ENCODE measurements at regions not wholly inside any gene's neighbourhood (a gene's known extent, or its start where the extent isn't known, plus 50 kb on each side); places are given as distances from the start of the nearest gene placed in this dataset.

GRCh38 chr10:53111529-53111928 is 338.9 kb upstream of the MBL2 start:
- DNase-seq: no peak
- no peaks in the 10 kb centered on the region for H3K9me3 ChIP-seq (ENCODE audit: control insufficient read depth, low read depth, low read length)
- no peaks in the 10 kb centered on the region for H3K4me1 ChIP-seq (ENCODE audit: control insufficient read depth, insufficient read depth, low read length)
- WGBS (ENCODE audit: insufficient coverage, low lambda C conversion rate): no CpG with 5 or more reads among the region's 5 CpGs
- no peak overlapping the region for H3K4me3 ChIP-seq (ENCODE audit: low read length)
- H3K27me3 ChIP-seq (ENCODE audit: control insufficient read depth, insufficient read depth, low read length): no peaks in the 10 kb centered on the region
- H3K27ac ChIP-seq (ENCODE audit: low read length): no peak overlapping the region
- H3K36me3 ChIP-seq (ENCODE audit: control insufficient read depth, insufficient read depth, low read length): no peaks in the 10 kb centered on the region

GRCh38 chr10:53109320-53109719 is 336.7 kb upstream of the MBL2 start:
- Histone ChIP-seq H3K27me3 (ENCODE audit: control insufficient read depth, insufficient read depth, low read length) (no peaks in the 10 kb centered on the region), H3K36me3 (ENCODE audit: control insufficient read depth, insufficient read depth, low read length) (no peaks in the 10 kb centered on the region), H3K9me3 (ENCODE audit: control insufficient read depth, low read depth, low read length) (no peaks in the 10 kb centered on the region), H3K4me1 (ENCODE audit: control insufficient read depth, insufficient read depth, low read length) (no peaks in the 10 kb centered on the region), H3K4me3 (ENCODE audit: low read length) (no peak overlapping the region), H3K27ac (ENCODE audit: low read length) (no peak overlapping the region)
- DNase-seq: no peak
- WGBS (ENCODE audit: insufficient coverage, low lambda C conversion rate): 100% methylated on average over 2 of the region's 2 CpGs

- no peak for DNase-seq
- Histone ChIP-seq H3K36me3 (ENCODE audit: control insufficient read depth, insufficient read depth, low read length) (no peaks in the 10 kb centered on the region), H3K27me3 (ENCODE audit: control insufficient read depth, insufficient read depth, low read length) (no peaks in the 10 kb centered on the region), H3K9me3 (ENCODE audit: control insufficient read depth, low read depth, low read length) (no peaks in the 10 kb centered on the region), H3K27ac (ENCODE audit: low read length) (no peak overlapping the region), H3K4me1 (ENCODE audit: control insufficient read depth, insufficient read depth, low read length) (no peaks in the 10 kb centered on the region), H3K4me3 (ENCODE audit: low read length) (no peak overlapping the region)
- WGBS (ENCODE audit: insufficient coverage, low lambda C conversion rate): no CpG with 5 or more reads among the region's 4 CpGs
These were observed 335.8 kb upstream of the MBL2 start for GRCh38 chr10:53108317-53108934.

DNA sequence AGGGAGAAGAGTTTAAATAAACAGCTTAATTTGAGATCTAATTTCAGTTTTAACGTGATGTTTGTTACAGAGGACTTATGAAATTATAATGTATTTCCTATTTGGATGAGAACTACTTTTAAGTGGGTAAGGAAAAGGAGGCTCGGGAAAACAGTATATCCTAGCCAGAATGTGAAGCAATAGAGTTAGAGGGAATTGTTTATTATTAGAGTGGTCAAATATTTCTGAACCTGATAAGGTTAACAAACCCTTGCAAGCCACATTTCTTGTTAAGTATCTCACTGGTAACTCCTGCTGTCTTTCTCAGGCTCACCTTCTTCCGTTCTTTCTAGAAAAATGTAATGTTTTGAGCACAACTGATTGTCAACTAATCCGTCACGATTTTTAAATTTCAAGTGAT is 335.1 kb upstream of the MBL2 start:
- 81% methylated on average over 5 of the region's 5 CpGs for WGBS (ENCODE audit: insufficient coverage, low lambda C conversion rate)
- no peak overlapping the region for H3K4me3 ChIP-seq (ENCODE audit: low read length)
- DNase-seq: no peak
- no peak overlapping the region for H3K27ac ChIP-seq (ENCODE audit: low read length)
- H3K27me3 ChIP-seq (ENCODE audit: control insufficient read depth, insufficient read depth, low read length): no peaks in the 10 kb centered on the region
- no peaks in the 10 kb centered on the region for H3K9me3 ChIP-seq (ENCODE audit: control insufficient read depth, low read depth, low read length)
- H3K4me1 ChIP-seq (ENCODE audit: control insufficient read depth, insufficient read depth, low read length): no peaks in the 10 kb centered on the region
- no peaks in the 10 kb centered on the region for H3K36me3 ChIP-seq (ENCODE audit: control insufficient read depth, insufficient read depth, low read length)

GRCh38 chr10:53102424-53102823 is 329.8 kb upstream of the MBL2 start:
- Histone ChIP-seq H3K27ac (ENCODE audit: low read length) (no peak overlapping the region), H3K4me1 (ENCODE audit: control insufficient read depth, insufficient read depth, low read length) (no peaks in the 10 kb centered on the region), H3K4me3 (ENCODE audit: low read length) (no peak overlapping the region), H3K36me3 (ENCODE audit: control insufficient read depth, insufficient read depth, low read length) (no peaks in the 10 kb centered on the region), H3K9me3 (ENCODE audit: control insufficient read depth, low read depth, low read length) (no peaks in the 10 kb centered on the region), H3K27me3 (ENCODE audit: control insufficient read depth, insufficient read depth, low read length) (no peaks in the 10 kb centered on the region)
- DNase-seq: no peak
- WGBS (ENCODE audit: insufficient coverage, low lambda C conversion rate): 100% methylated on average over 1 of the region's 4 CpGs

- H3K27me3 ChIP-seq (ENCODE audit: control insufficient read depth, insufficient read depth, low read length): no peaks in the 10 kb centered on the region
- H3K36me3 ChIP-seq (ENCODE audit: control insufficient read depth, insufficient read depth, low read length): no peaks in the 10 kb centered on the region
- no peak overlapping the region for H3K27ac ChIP-seq (ENCODE audit: low read length)
- WGBS (ENCODE audit: insufficient coverage, low lambda C conversion rate): 100% methylated on average over 1 of the region's 2 CpGs
- H3K4me1 ChIP-seq (ENCODE audit: control insufficient read depth, insufficient read depth, low read length): no peaks in the 10 kb centered on the region
- no peak overlapping the region for H3K4me3 ChIP-seq (ENCODE audit: low read length)
- no peak for DNase-seq
- H3K9me3 ChIP-seq (ENCODE audit: control insufficient read depth, low read depth, low read length): no peaks in the 10 kb centered on the region
These were observed 321.3 kb upstream of the MBL2 start for GRCh38 chr10:53093878-53094277.

DNA sequence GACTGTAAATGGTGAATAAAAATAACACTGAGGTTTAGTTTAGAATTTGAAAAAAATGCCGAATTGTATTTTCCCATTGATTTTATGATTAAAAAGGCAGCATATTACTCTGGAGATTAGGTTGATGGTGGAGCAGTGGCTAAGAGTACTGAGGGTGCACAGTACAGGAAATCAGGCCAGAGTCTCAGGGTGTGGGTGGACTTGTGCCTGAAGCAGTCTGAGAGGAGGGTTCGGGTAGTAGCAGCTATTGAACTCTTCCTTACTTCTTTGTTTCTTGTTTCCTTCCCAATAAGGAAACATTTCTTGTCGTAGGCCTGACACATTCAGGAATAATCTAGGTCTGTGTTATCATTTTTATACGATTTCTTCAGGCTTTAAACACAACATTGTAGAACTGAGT is 319.0 kb upstream of the MBL2 start:
- Histone ChIP-seq H3K27ac (ENCODE audit: low read length) (no peak overlapping the region), H3K36me3 (ENCODE audit: control insufficient read depth, insufficient read depth, low read length) (no peaks in the 10 kb centered on the region), H3K9me3 (ENCODE audit: control insufficient read depth, low read depth, low read length) (no peaks in the 10 kb centered on the region), H3K27me3 (ENCODE audit: control insufficient read depth, insufficient read depth, low read length) (no peaks in the 10 kb centered on the region), H3K4me3 (ENCODE audit: low read length) (no peak overlapping the region), H3K4me1 (ENCODE audit: control insufficient read depth, insufficient read depth, low read length) (peaks cover 3% of the 10 kb centered on the region)
- no peak for DNase-seq
- 83% methylated on average over 3 of the region's 4 CpGs for WGBS (ENCODE audit: insufficient coverage, low lambda C conversion rate)

DNA sequence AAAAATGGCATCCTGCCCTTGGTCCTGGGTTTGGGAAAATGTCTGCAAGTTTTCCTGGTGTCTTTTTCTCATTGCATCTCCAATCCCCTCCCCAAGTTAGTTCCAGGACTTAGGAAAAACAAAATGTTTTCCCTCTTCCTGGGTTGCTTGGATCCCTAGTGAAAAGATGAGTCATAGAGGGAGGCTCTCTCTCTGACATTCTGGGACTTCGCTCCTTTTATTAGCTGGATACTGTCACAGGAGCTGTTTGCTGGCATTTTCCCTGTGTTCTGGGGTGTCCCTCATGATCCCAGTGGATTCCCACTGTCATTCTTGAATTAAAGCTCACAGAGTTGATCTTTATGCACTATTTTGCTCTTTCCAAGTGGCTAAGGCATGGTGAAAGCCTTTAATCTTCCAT is 316.4 kb upstream of the MBL2 start:
- Histone ChIP-seq H3K9me3 (ENCODE audit: control insufficient read depth, low read depth, low read length) (peaks cover 3% of the 10 kb centered on the region), H3K27me3 (ENCODE audit: control insufficient read depth, insufficient read depth, low read length) (no peaks in the 10 kb centered on the region), H3K4me1 (ENCODE audit: control insufficient read depth, insufficient read depth, low read length) (peaks cover 3% of the 10 kb centered on the region), H3K36me3 (ENCODE audit: control insufficient read depth, insufficient read depth, low read length) (no peaks in the 10 kb centered on the region), H3K4me3 (ENCODE audit: low read length) (no peak overlapping the region), H3K27ac (ENCODE audit: low read length) (no peak overlapping the region)
- WGBS (ENCODE audit: insufficient coverage, low lambda C conversion rate): no CpG with 5 or more reads among the region's 1 CpG
- peak; percentile 29 to 59 for DNase-seq

DNA sequence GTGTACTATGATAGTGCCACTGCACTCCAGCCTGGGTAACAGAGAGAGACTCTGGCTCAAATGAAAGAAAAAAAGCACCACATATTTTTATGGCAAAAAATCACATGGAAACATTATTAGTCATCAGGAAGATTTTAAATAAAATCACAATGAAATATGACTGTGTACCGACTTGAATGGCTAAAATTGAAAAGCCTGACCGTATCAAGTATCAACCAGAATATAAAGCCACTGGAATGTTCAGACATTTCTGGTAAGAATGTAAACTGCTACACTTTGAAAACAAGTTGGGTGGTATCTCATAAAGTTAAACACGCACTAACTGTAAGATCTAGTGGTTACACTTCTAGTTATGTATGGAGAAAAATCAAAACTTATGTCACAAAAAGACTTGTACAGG is 306.7 kb upstream of the MBL2 start:
- Histone ChIP-seq H3K36me3 (ENCODE audit: control insufficient read depth, insufficient read depth, low read length) (no peaks in the 10 kb centered on the region), H3K27ac (ENCODE audit: low read length) (no peak overlapping the region), H3K9me3 (ENCODE audit: control insufficient read depth, low read depth, low read length) (no peaks in the 10 kb centered on the region), H3K27me3 (ENCODE audit: control insufficient read depth, insufficient read depth, low read length) (no peaks in the 10 kb centered on the region), H3K4me1 (ENCODE audit: control insufficient read depth, insufficient read depth, low read length) (no peaks in the 10 kb centered on the region), H3K4me3 (ENCODE audit: low read length) (no peak overlapping the region)
- DNase-seq: no peak
- WGBS (ENCODE audit: insufficient coverage, low lambda C conversion rate): 100% methylated on average over 2 of the region's 3 CpGs

DNA sequence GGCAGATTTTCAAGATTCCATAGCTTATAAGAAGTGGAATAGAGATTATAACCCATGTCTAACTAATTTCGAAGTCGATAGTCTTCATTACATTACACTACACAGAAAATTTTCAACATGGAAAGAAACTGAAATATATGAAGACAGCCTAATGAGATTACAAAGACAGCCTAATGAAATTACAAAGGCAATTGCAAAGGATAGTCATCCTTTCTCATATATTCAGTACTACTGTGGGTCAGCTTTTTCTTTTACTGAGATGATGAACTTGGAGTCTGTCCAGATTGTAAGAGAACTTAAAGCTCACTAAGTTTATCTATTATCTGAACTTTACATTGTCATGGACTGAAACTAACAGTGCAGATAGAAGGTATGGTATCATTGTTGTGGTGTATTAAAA is 304.4 kb upstream of the MBL2 start:
- H3K9me3 ChIP-seq (ENCODE audit: control insufficient read depth, low read depth, low read length): no peaks in the 10 kb centered on the region
- H3K27me3 ChIP-seq (ENCODE audit: control insufficient read depth, insufficient read depth, low read length): no peaks in the 10 kb centered on the region
- H3K36me3 ChIP-seq (ENCODE audit: control insufficient read depth, insufficient read depth, low read length): no peaks in the 10 kb centered on the region
- no peak for DNase-seq
- 100% methylated on average over 2 of the region's 2 CpGs for WGBS (ENCODE audit: insufficient coverage, low lambda C conversion rate)
- H3K4me3 ChIP-seq (ENCODE audit: low read length): no peak overlapping the region
- no peak overlapping the region for H3K27ac ChIP-seq (ENCODE audit: low read length)
- H3K4me1 ChIP-seq (ENCODE audit: control insufficient read depth, insufficient read depth, low read length): no peaks in the 10 kb centered on the region

GRCh38 chr10:53075469-53075868 is 302.9 kb upstream of the MBL2 start:
- no peak overlapping the region for H3K27ac ChIP-seq (ENCODE audit: low read length)
- no peaks in the 10 kb centered on the region for H3K36me3 ChIP-seq (ENCODE audit: control insufficient read depth, insufficient read depth, low read length)
- H3K9me3 ChIP-seq (ENCODE audit: control insufficient read depth, low read depth, low read length): no peaks in the 10 kb centered on the region
- H3K4me1 ChIP-seq (ENCODE audit: control insufficient read depth, insufficient read depth, low read length): no peaks in the 10 kb centered on the region
- WGBS (ENCODE audit: insufficient coverage, low lambda C conversion rate): 100% methylated on average over 1 of the region's 1 CpG
- no peak for DNase-seq
- H3K4me3 ChIP-seq (ENCODE audit: low read length): no peak overlapping the region
- no peaks in the 10 kb centered on the region for H3K27me3 ChIP-seq (ENCODE audit: control insufficient read depth, insufficient read depth, low read length)

Measured in large intestine (tissue), 3 donors.